Vagina (tissue), 2 donors: ENCODE measurements at regions not wholly inside any gene's neighbourhood (a gene's known extent, or its start where the extent isn't known, plus 50 kb on each side); places are given as distances from the start of the nearest gene placed in this dataset.
"Not testable (repeated sequence)": the region's sequence is repeated elsewhere in the genome, so short reads cannot be mapped to it uniquely, and the experiment has no call there.

Source experiments
- POLR2A ChIP-seq, 2 donors: fragments of 450-650 bp; IDR thresholded peaks; one replicate each; pipeline ENCODE4 v1.6.1; 2017; ENCODE audit warnings: antibody characterized with exemption in 2 of 2, mild to moderate bottlenecking in 2 of 2, moderate library complexity in 2 of 2
- TF ChIP-seq, protein P1 (sequence below), 3 experiments: fragments of 450-650 bp in 2 of 3; fragments of 200-600 bp in 1 of 3; sonication (generic) in 1 of 3; IDR thresholded peaks; one replicate each; pipeline ENCODE4 v1.5.1; 2017 to 2019; ENCODE audit warnings: antibody characterized with exemption in 3 of 3, mild to moderate bottlenecking in 2 of 3, moderate library complexity in 2 of 3

- TF ChIP-seq, protein P1, sequence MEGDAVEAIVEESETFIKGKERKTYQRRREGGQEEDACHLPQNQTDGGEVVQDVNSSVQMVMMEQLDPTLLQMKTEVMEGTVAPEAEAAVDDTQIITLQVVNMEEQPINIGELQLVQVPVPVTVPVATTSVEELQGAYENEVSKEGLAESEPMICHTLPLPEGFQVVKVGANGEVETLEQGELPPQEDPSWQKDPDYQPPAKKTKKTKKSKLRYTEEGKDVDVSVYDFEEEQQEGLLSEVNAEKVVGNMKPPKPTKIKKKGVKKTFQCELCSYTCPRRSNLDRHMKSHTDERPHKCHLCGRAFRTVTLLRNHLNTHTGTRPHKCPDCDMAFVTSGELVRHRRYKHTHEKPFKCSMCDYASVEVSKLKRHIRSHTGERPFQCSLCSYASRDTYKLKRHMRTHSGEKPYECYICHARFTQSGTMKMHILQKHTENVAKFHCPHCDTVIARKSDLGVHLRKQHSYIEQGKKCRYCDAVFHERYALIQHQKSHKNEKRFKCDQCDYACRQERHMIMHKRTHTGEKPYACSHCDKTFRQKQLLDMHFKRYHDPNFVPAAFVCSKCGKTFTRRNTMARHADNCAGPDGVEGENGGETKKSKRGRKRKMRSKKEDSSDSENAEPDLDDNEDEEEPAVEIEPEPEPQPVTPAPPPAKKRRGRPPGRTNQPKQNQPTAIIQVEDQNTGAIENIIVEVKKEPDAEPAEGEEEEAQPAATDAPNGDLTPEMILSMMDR (IDR thresholded peaks at IDR 0.05), result not testable (repeated sequence)
- not testable (repeated sequence) for TF ChIP-seq POLR2A (IDR thresholded peaks at IDR 0.05)
Observed at GRCh38 chr14:61613006-61613405, 82.3 kb upstream of the HIF1A start.
